H9 (cell line): ENCODE measurements at regions not wholly inside any gene's neighbourhood (a gene's known extent, or its start where the extent isn't known, plus 50 kb on each side); places are given as distances from the start of the nearest gene placed in this dataset.

Experiments used
- DNase-seq: peaks from one replicate; pipeline ENCODE4 v3.0.0-alpha.2; 2017
- H2AFZ ChIP-seq: one replicate; pipeline ENCODE4 v1.6.1; 2013; ENCODE audit warnings: mild to moderate bottlenecking, low read length, control low read depth, moderate library complexity
- H2AK5ac ChIP-seq: 2 replicates; pipeline ENCODE4 v1.6.1; 2013; ENCODE audit warnings: low read length, control low read depth, mixed read lengths; ENCODE audit not compliant: insufficient read length
- H2BK120ac ChIP-seq: one replicate; pipeline ENCODE4 v1.6.1; 2013; ENCODE audit warnings: low read depth, mild to moderate bottlenecking, low read length, control low read depth, inconsistent platforms; ENCODE audit not compliant: poor library complexity, severe bottlenecking
- H2BK12ac ChIP-seq: 2 replicates; pipeline ENCODE4 v1.6.1; 2013; ENCODE audit warnings: low read length, control low read depth, mixed read lengths, low read depth; ENCODE audit not compliant: insufficient read length
- H2BK15ac ChIP-seq: 2 replicates; pipeline ENCODE4 v1.6.1; 2013; ENCODE audit warnings: low read depth, low read length, control low read depth
- H2BK20ac ChIP-seq: one replicate; pipeline ENCODE4 v1.6.1; 2013; ENCODE audit warnings: low read depth, mild to moderate bottlenecking, low read length, control low read depth, inconsistent platforms; ENCODE audit not compliant: poor library complexity, severe bottlenecking
- H2BK5ac ChIP-seq: 2 replicates; pipeline ENCODE4 v1.6.1; 2013; ENCODE audit warnings: low read length, control low read depth, mixed read lengths; ENCODE audit not compliant: insufficient read length
- H3K14ac ChIP-seq: 2 replicates; pipeline ENCODE4 v1.6.1; 2013; ENCODE audit warnings: low read length, control low read depth; ENCODE audit not compliant: insufficient read depth
- H3K18ac ChIP-seq: 2 replicates; pipeline ENCODE4 v1.6.1; 2013; ENCODE audit warnings: low read depth, mild to moderate bottlenecking, mixed read lengths, low read length, control low read depth; ENCODE audit not compliant: insufficient read length
- H3K23ac ChIP-seq: 2 replicates; pipeline ENCODE4 v1.6.1; 2013; ENCODE audit warnings: low read length, control low read depth, mixed read lengths, low read depth; ENCODE audit not compliant: insufficient read length
- H3K23me2 ChIP-seq: 2 replicates; pipeline ENCODE4 v1.6.1; 2013; ENCODE audit warnings: low read depth, mild to moderate bottlenecking, mixed read lengths, low read length, control low read depth; ENCODE audit not compliant: insufficient read length, poor library complexity, severe bottlenecking
- H3K27ac ChIP-seq: 2 replicates; pipeline ENCODE4 v1.5.1; 2013; ENCODE audit warnings: low read length, control low read depth, mixed read lengths, low read depth; ENCODE audit not compliant: insufficient read length
- H3K27me3 ChIP-seq: 2 replicates; pipeline ENCODE4 v1.6.1; 2013; ENCODE audit warnings: low read length, control low read depth, inconsistent platforms; ENCODE audit not compliant: insufficient read depth
- H3K4ac ChIP-seq: 2 replicates; pipeline ENCODE4 v1.6.1; 2013; ENCODE audit warnings: low read depth, mild to moderate bottlenecking, control low read depth, inconsistent platforms, low read length, moderate library complexity
- H3K4me1 ChIP-seq: 2 replicates; pipeline ENCODE4 v1.6.1; 2013; ENCODE audit warnings: low read length, control low read depth, inconsistent platforms; ENCODE audit not compliant: insufficient read depth
- H3K4me2 ChIP-seq: 2 replicates; pipeline ENCODE4 v1.6.1; 2013; ENCODE audit warnings: low read length, control low read depth, mixed read lengths; ENCODE audit not compliant: insufficient read length, insufficient read depth
- H3K56ac ChIP-seq: 2 replicates; pipeline ENCODE4 v1.6.1; 2013; ENCODE audit warnings: low read depth, mild to moderate bottlenecking, mixed read lengths, low read length, control low read depth; ENCODE audit not compliant: insufficient read length
- H3K79me1 ChIP-seq: 2 replicates; pipeline ENCODE4 v1.6.1; 2013; ENCODE audit warnings: low read depth, mild to moderate bottlenecking, moderate library complexity, low read length, control low read depth, inconsistent platforms; ENCODE audit not compliant: insufficient read depth, poor library complexity, severe bottlenecking
- H3K79me2 ChIP-seq: 2 replicates; pipeline ENCODE4 v1.6.1; 2013; ENCODE audit warnings: low read length, control low read depth, inconsistent platforms; ENCODE audit not compliant: insufficient read depth
- H3K9ac ChIP-seq: 2 replicates; pipeline ENCODE4 v1.6.1; 2013; ENCODE audit warnings: low read length, control low read depth, mixed read lengths; ENCODE audit not compliant: insufficient read length; ENCODE audit errors: extremely low read depth
- H3K9me3 ChIP-seq: one replicate; pipeline ENCODE4 v1.6.1; 2013; ENCODE audit warnings: low read depth, low read length, inconsistent platforms; ENCODE audit not compliant: control insufficient read depth
- H3T11ph ChIP-seq: one replicate; pipeline ENCODE4 v1.6.1; 2013; ENCODE audit warnings: mild to moderate bottlenecking, low read length, control low read depth, inconsistent platforms
- H4K20me1 ChIP-seq: one replicate; pipeline ENCODE4 v1.6.1; 2013; ENCODE audit not compliant: control insufficient read depth, insufficient read length, insufficient read depth
- H4K5ac ChIP-seq: 2 replicates; pipeline ENCODE4 v1.6.1; 2013; ENCODE audit warnings: low read depth, mild to moderate bottlenecking, mixed read lengths, low read length, control low read depth; ENCODE audit not compliant: insufficient read length
- H4K8ac ChIP-seq: replicated peaks from 2 replicates; pipeline ENCODE4 v1.6.1; 2013; ENCODE audit warnings: low read length, control low read depth, mixed read lengths, low read depth; ENCODE audit not compliant: insufficient read length
- H4K91ac ChIP-seq: 2 replicates; pipeline ENCODE4 v1.6.1; 2013; ENCODE audit warnings: low read depth, mild to moderate bottlenecking, moderate library complexity, mixed read lengths, low read length, control low read depth; ENCODE audit not compliant: insufficient read length
- H3K27ac Mint-ChIP-seq, 3 experiments: 2 replicates in 2 of 3; 3 replicates in 1 of 3; pipeline ENCODE4 v1.8.0; 2020 to 2021; ENCODE audit warnings: mixed read lengths in 3 of 3, mild to moderate bottlenecking in 1 of 3, moderate library complexity in 1 of 3
- H3K27me3 Mint-ChIP-seq: 2 replicates; pipeline ENCODE4 v1.8.0; 2021; ENCODE audit warnings: low read depth, mild to moderate bottlenecking, moderate library complexity, mixed read lengths
- H3K36me3 Mint-ChIP-seq, 3 experiments: 2 replicates in 2 of 3; 3 replicates in 1 of 3; pipeline ENCODE4 v1.8.0; 2020 to 2021; ENCODE audit warnings: low read depth in 3 of 3, mixed read lengths in 3 of 3; ENCODE audit not compliant: insufficient read depth in 1 of 3
- H3K4me1 Mint-ChIP-seq, 2 experiments: 2 replicates each; pipeline ENCODE4 v1.8.0; 2020; ENCODE audit warnings: mixed read lengths in 2 of 2
- H3K4me3 Mint-ChIP-seq, 2 experiments: 2 replicates in 1 of 2; 3 replicates in 1 of 2; pipeline ENCODE4 v1.8.0; 2020 to 2021; ENCODE audit warnings: mild to moderate bottlenecking in 2 of 2, mixed read lengths in 2 of 2, moderate library complexity in 1 of 2
- H3K9me3 Mint-ChIP-seq, 2 experiments: 2 replicates in 1 of 2; 3 replicates in 1 of 2; pipeline ENCODE4 v1.8.0; 2020; ENCODE audit warnings: mild to moderate bottlenecking in 2 of 2, mixed read lengths in 2 of 2, moderate library complexity in 1 of 2
- WGBS: extraction: QIAGEN DNeasy Blood & Tissue Kit; methylation state at CpG from one replicate; pipeline ENCODE4 v1.1.7; 2013; ENCODE audit warnings: missing lambda C conversion rate, low lambda C conversion rate, mixed read lengths; ENCODE audit not compliant: insufficient read length; ENCODE audit errors: extremely low coverage; 5-methylcytosine and 5-hydroxymethylcytosine counted together
- TF ChIP-seq, protein P1 (sequence below): fragments of 200-600 bp; sonication (generic); conservative IDR thresholded peaks from 3 replicates; pipeline ENCODE4 v1.8.0; 2021; ENCODE audit warnings: antibody characterized with exemption, mild to moderate bottlenecking

DNA sequence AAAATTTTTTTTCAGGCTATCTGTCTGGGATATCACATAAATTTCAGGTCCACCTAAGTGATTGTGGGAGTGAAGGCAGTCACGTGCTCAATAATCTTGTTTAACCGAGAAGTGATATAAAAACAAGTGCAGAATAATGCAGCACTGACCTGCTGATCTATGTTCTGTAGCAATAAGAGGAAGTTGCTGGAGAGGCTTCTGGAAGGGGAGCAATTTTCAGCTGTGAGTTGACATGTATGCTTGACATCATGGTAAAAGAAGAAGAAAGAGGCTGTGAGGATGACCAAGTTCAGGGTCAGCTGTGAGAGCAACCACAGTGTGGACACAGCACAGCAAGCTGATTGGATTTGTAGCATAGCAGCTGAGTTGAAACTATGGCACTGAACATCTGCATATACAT, 172.0 kb upstream of the PELI2 start:
- WGBS: no CpG with 5 or more reads among the region's 2 CpGs

More for the DNA sequence above, 172.0 kb upstream of the PELI2 start:
- Histone ChIP-seq H3K14ac (no peak overlapping the region), H3K79me1 (no peaks in the 10 kb centered on the region), H4K20me1 (no peaks in the 10 kb centered on the region), H3K27me3 (no peaks in the 10 kb centered on the region), H3K23ac (no peak overlapping the region), H3K4me2 (no peak overlapping the region), H3K4ac (no peak overlapping the region), H2BK20ac (no peak overlapping the region), H2BK5ac (no peak overlapping the region), H3K27ac (no peak overlapping the region), H2BK12ac (no peak overlapping the region), H4K8ac (no peak overlapping the region), H3K23me2 (no peaks in the 10 kb centered on the region), H3K9me3 (no peaks in the 10 kb centered on the region), H4K5ac (no peak overlapping the region), H3T11ph (no peak overlapping the region), H3K4me1 (no peaks in the 10 kb centered on the region), H3K79me2 (no peaks in the 10 kb centered on the region), H2BK120ac (no peak overlapping the region), H2AFZ (no peak overlapping the region), H2BK15ac (no peak overlapping the region; the same call in 1 of the 2 replicates), H3K18ac (no peak overlapping the region), H3K9ac (no peak overlapping the region), H4K91ac (no peak overlapping the region), H3K56ac (no peak overlapping the region), H2AK5ac (no peak overlapping the region)
- H3K4me1 Mint-ChIP-seq: peaks cover 20 to 21% of the 10 kb centered on the region in 2 experiments
- no peak for DNase-seq
- H3K4me3 Mint-ChIP-seq: no peak overlapping the region
- H3K27me3 Mint-ChIP-seq: no peaks in the 10 kb centered on the region
- TF ChIP-seq, protein P1, sequence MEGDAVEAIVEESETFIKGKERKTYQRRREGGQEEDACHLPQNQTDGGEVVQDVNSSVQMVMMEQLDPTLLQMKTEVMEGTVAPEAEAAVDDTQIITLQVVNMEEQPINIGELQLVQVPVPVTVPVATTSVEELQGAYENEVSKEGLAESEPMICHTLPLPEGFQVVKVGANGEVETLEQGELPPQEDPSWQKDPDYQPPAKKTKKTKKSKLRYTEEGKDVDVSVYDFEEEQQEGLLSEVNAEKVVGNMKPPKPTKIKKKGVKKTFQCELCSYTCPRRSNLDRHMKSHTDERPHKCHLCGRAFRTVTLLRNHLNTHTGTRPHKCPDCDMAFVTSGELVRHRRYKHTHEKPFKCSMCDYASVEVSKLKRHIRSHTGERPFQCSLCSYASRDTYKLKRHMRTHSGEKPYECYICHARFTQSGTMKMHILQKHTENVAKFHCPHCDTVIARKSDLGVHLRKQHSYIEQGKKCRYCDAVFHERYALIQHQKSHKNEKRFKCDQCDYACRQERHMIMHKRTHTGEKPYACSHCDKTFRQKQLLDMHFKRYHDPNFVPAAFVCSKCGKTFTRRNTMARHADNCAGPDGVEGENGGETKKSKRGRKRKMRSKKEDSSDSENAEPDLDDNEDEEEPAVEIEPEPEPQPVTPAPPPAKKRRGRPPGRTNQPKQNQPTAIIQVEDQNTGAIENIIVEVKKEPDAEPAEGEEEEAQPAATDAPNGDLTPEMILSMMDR: no peak
- H3K36me3 Mint-ChIP-seq: no peaks in the 10 kb centered on the region; a peak in 1 of 7 replicates
- H3K9me3 Mint-ChIP-seq: peaks cover 2 to 7% of the 10 kb centered on the region in 2 experiments; a peak in 2 of 5 replicates
- no peak overlapping the region for H3K27ac Mint-ChIP-seq
